ENCODE measurements at regions not wholly inside any gene's neighbourhood (a gene's known extent, or its start where the extent isn't known, plus 50 kb on each side); places are given as distances from the start of the nearest gene placed in this dataset.

GRCh38 chr9:84438391-84438790 is 97.8 kb upstream of the SLC28A3 start:
- Histone ChIP-seq H3K9me3 (ENCODE audit: control insufficient read depth in 1 of 2, insufficient read depth in 1 of 2, low read depth in 1 of 2, low read length in 2 of 2) (no peaks in the 10 kb centered on the region), H3K4me1 (ENCODE audit: control insufficient read depth in 1 of 2, insufficient read depth in 2 of 2, low read length in 2 of 2) (no peaks in the 10 kb centered on the region), H3K4me3 (replicated peaks in 1 of 2; ENCODE audit: low read depth in 1 of 2, low read length in 2 of 2) (no peak overlapping the region), H3K27ac (ENCODE audit: low read depth, low read length) (no peak overlapping the region), H4K20me1 (ENCODE audit: insufficient read depth) (no peaks in the 10 kb centered on the region), H3K4me2 (ENCODE audit: low read length) (no peak overlapping the region), H3K9me2 (ENCODE audit: insufficient read depth) (no peaks in the 10 kb centered on the region), H3K36me3 (ENCODE audit: control insufficient read depth in 1 of 2, insufficient read depth in 2 of 2, low read length in 2 of 2) (no peaks in the 10 kb centered on the region), H3K79me2 (ENCODE audit: insufficient read depth, low read length) (no peaks in the 10 kb centered on the region), H3K9ac (ENCODE audit: low read length) (no peak overlapping the region), H3K27me3 (ENCODE audit: insufficient read depth, low read length) (no peaks in the 10 kb centered on the region), H2AFZ (ENCODE audit: low read depth, low read length, poor library complexity, severe bottlenecking) (no peak overlapping the region)
- TF ChIP-seq SP1 (IDR thresholded peaks at IDR 0.05; ENCODE audit: low read depth) (no peak), CBX3 (IDR thresholded peaks at IDR 0.05; ENCODE audit: low read depth) (no peak), EZH2phosphoT487 (IDR thresholded peaks at IDR 0.05; ENCODE audit: borderline replicate concordance) (no peak), YY1 (IDR thresholded peaks at IDR 0.05; ENCODE audit: extremely low read depth, insufficient replicate concordance, low read depth, low read length) (no peak), CEBPB (IDR thresholded peaks at IDR 0.05; ENCODE audit: low read depth) (no peak), RAD21 (IDR thresholded peaks at IDR 0.05; ENCODE audit: low read depth) (no peak), ATF3 (IDR thresholded peaks at IDR 0.05) (no peak), ZBTB33 (IDR thresholded peaks at IDR 0.05; ENCODE audit: extremely low read depth, insufficient replicate concordance, low read length) (no peak), POLR2A (IDR thresholded peaks at IDR 0.05; ENCODE audit: borderline replicate concordance, extremely low read depth, insufficient read depth, insufficient read length) (no peak), TCF7L2 (IDR thresholded peaks at IDR 0.05; ENCODE audit: borderline replicate concordance, extremely low read depth, insufficient read depth, insufficient read length) (no peak)
- TF ChIP-seq, protein P1, sequence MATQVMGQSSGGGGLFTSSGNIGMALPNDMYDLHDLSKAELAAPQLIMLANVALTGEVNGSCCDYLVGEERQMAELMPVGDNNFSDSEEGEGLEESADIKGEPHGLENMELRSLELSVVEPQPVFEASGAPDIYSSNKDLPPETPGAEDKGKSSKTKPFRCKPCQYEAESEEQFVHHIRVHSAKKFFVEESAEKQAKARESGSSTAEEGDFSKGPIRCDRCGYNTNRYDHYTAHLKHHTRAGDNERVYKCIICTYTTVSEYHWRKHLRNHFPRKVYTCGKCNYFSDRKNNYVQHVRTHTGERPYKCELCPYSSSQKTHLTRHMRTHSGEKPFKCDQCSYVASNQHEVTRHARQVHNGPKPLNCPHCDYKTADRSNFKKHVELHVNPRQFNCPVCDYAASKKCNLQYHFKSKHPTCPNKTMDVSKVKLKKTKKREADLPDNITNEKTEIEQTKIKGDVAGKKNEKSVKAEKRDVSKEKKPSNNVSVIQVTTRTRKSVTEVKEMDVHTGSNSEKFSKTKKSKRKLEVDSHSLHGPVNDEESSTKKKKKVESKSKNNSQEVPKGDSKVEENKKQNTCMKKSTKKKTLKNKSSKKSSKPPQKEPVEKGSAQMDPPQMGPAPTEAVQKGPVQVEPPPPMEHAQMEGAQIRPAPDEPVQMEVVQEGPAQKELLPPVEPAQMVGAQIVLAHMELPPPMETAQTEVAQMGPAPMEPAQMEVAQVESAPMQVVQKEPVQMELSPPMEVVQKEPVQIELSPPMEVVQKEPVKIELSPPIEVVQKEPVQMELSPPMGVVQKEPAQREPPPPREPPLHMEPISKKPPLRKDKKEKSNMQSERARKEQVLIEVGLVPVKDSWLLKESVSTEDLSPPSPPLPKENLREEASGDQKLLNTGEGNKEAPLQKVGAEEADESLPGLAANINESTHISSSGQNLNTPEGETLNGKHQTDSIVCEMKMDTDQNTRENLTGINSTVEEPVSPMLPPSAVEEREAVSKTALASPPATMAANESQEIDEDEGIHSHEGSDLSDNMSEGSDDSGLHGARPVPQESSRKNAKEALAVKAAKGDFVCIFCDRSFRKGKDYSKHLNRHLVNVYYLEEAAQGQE (IDR thresholded peaks at IDR 0.05; ENCODE audit: low read depth), result no peak
- TF ChIP-seq, protein P2, sequence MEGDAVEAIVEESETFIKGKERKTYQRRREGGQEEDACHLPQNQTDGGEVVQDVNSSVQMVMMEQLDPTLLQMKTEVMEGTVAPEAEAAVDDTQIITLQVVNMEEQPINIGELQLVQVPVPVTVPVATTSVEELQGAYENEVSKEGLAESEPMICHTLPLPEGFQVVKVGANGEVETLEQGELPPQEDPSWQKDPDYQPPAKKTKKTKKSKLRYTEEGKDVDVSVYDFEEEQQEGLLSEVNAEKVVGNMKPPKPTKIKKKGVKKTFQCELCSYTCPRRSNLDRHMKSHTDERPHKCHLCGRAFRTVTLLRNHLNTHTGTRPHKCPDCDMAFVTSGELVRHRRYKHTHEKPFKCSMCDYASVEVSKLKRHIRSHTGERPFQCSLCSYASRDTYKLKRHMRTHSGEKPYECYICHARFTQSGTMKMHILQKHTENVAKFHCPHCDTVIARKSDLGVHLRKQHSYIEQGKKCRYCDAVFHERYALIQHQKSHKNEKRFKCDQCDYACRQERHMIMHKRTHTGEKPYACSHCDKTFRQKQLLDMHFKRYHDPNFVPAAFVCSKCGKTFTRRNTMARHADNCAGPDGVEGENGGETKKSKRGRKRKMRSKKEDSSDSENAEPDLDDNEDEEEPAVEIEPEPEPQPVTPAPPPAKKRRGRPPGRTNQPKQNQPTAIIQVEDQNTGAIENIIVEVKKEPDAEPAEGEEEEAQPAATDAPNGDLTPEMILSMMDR (IDR thresholded peaks at IDR 0.05 in 2 of 3, conservative IDR thresholded peaks at IDR 0.05 in 1 of 3; ENCODE audit: borderline replicate concordance in 1 of 3, insufficient read depth in 1 of 3, low read depth in 2 of 3, low read length in 2 of 3), result no peak
- RAD21 ChIA-PET (ENCODE audit: low non-redundant PET in 1 of 2, low total read pairs in 2 of 2, uncharacterized antibody in 2 of 2, unreplicated experiment in 2 of 2), result no interaction called here
- DNase-seq (ENCODE audit: low read depth, low spot score), result no peak
- ATAC-seq, result no peak
- POLR2A ChIA-PET, result no interaction called here
- intact Hi-C loops (cut with micrococcal nuclease), result no loop called here
- no TSS peak for BruUV-seq (replicated peaks)
- CTCF ChIA-PET, result interaction anchor here (1.2 kb wide), 1 partner anchor 41 kb away, joined by 3 read pairs; no protein-coding TSS in a partner anchor

Data from HCT116 (cell line).